GM12864 (cell line): ENCODE measurements at regions not wholly inside any gene's neighbourhood (a gene's known extent, or its start where the extent isn't known, plus 50 kb on each side); places are given as distances from the start of the nearest gene placed in this dataset.

ENCODE experiments used
- DNase-seq: peaks from one replicate; pipeline ENCODE4 v3.0.0-alpha.2; 2011; ENCODE audit warnings: low read depth
- H3K4me3 ChIP-seq: 2 replicates; pipeline ENCODE4 v1.5.1; 2011; ENCODE audit warnings: mild to moderate bottlenecking, low read depth, low read length, control low read depth
- TF ChIP-seq, protein P1 (sequence below): IDR thresholded peaks from 2 replicates; pipeline ENCODE4 v1.5.1; 2011; ENCODE audit warnings: low read depth, mild to moderate bottlenecking, moderate library complexity, low read length, control low read depth, inconsistent platforms; ENCODE audit errors: missing control alignments

DNA sequence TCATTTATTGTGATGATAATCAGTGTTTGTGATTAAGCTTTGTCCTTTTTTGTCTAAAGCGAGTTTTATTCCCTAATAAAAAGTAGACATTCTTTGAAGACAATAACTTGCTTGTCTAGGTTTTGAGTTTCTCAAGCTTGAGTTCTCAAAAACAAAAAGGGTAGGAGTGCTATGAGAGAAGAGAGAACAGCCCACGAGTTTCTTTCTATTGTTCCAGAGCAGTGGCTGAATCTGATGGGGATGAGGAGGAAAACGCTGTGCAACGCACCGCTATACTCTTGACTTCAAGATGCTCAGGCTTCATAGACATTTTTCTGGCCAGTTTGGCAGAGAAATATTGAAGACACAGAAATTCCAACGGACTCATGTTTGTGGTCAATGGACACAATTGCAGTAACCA is 669.8 kb upstream of the B3GALT2 start:
- TF ChIP-seq, protein P1, sequence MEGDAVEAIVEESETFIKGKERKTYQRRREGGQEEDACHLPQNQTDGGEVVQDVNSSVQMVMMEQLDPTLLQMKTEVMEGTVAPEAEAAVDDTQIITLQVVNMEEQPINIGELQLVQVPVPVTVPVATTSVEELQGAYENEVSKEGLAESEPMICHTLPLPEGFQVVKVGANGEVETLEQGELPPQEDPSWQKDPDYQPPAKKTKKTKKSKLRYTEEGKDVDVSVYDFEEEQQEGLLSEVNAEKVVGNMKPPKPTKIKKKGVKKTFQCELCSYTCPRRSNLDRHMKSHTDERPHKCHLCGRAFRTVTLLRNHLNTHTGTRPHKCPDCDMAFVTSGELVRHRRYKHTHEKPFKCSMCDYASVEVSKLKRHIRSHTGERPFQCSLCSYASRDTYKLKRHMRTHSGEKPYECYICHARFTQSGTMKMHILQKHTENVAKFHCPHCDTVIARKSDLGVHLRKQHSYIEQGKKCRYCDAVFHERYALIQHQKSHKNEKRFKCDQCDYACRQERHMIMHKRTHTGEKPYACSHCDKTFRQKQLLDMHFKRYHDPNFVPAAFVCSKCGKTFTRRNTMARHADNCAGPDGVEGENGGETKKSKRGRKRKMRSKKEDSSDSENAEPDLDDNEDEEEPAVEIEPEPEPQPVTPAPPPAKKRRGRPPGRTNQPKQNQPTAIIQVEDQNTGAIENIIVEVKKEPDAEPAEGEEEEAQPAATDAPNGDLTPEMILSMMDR: no peak
- DNase-seq: no peak
- no peak overlapping the region for H3K4me3 ChIP-seq

DNA sequence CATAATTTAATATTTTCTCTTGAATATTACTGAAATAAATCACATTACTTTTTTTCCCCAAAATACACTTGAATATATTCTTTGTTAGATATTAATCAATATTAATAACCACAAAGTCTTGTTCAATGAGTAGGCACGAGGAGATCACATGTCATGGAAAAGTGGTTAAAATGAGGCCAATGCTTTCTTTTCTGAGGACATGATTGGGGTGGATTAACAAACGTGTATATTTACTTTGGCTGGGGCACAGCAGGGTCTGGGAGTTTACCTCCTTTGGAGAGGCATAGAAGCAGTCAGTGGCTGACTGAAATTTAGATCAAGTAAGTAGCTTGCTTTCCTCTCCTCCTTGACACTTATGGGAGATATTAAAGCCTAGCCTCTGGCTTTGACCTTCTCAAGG is 664.3 kb upstream of the B3GALT2 start:
- no peak overlapping the region for H3K4me3 ChIP-seq
- TF ChIP-seq, protein P1: no peak
- DNase-seq: no peak

DNA sequence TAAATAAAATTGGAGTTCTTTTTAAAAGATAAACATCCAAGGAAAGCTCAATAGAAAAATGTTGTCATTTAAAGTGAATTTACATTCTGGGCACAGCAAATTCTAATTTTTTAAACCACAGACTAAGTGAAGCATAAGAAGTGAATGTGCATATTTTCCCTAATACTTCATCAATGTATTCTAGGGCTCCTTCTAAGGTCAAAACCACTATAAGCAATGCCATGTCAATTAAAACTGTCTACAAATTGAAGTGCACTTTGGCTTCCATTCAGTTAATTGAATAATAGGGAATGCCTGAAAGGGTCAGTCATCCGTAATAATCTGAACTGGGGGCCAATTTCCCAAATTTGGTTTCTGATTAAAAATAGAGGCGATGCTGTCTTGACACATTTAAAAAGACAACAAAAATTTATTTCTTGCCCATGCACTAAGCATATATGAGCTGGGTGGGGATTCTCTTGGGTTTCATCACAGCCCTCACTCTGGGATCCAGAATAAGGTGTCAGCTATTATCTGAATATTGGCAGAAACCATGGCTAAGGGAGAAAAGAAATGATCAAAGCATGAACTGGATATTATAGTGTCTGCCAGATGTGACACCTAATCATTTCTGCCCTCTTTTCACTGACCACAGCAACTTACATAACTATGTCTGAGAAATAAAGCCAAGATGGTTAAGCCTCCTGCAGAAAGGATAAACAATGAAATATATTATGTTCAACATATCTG is 660.6 kb upstream of the B3GALT2 start:
- TF ChIP-seq, protein P1: no peak
- no peak for DNase-seq
- H3K4me3 ChIP-seq: no peak overlapping the region

DNA sequence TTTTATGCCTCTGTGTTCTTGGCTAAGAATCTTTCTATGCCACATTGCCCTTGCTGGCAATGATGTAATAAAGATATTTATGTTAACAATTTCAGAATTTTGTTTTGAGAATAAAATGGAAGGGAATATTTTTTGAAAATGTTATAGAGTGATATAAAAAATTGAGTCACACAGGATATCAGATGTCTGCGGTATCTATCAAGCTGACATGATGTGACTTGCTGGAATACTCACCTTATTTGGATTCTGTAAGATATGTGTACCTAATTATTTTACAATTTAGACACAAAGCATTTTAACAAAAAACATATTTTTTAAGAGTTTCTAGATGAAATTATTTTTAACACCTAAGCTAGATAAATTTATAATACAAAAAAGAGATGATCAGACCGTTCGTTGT is 660.0 kb upstream of the B3GALT2 start:
- no peak overlapping the region for H3K4me3 ChIP-seq
- TF ChIP-seq, protein P1: no peak
- DNase-seq: no peak

DNA sequence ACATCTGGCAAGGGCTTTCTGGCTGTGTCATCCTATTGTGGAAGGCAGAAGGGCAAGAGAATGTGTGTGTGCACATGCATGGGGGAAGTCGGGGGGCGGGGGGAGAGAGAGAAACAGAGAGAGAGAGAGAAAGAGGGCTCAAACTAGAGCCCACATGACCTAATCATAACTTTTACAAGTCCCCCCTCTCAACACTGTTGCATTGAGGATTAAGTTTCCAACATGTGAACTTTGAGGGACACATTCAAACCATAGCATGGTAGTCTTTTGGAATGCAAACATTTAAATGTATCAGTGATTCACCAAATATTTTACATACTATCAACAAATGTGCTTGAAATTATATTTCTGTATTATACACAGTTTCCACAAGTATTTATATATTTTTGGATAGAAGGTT is 655.4 kb upstream of the B3GALT2 start:
- H3K4me3 ChIP-seq: no peak overlapping the region
- TF ChIP-seq, protein P1: no peak
- no peak for DNase-seq

DNA sequence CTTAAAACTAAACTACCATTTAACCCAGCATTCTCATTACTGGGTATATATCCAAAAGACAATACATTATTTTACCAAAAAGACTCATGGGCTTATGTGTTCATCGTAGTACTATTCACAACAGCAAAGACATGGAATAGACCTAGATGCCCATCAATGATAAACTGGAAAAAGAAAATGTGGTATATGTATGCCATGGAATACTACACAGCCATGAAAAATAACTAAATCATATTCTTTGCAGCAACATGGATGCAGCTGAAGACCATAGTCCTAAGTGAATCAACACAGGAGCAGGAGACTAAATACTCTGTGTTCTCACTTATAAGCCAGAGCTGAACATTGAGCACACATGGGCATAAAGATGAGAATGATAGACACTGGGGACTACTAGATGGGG is 645.1 kb upstream of the B3GALT2 start:
- TF ChIP-seq, protein P1: no peak
- DNase-seq: no peak
- H3K4me3 ChIP-seq: no peak overlapping the region

DNA sequence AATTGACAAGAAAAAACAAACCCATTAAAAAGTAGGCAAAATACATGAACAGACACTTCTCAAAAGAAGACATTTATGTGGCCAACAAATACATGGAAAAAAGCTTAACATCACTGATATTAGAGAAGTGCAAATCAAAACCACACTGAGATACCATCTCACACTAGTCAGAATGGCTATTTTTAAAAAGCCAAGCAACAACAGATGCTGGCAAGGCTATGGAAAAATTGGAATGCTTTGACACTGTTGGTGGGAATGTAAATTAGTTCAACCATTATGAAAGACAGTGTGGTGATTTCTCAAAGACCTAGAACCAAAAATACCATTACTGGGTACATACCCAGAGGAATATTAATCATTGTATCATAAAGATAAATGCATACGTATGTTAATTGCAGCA is 641.1 kb upstream of the B3GALT2 start:
- TF ChIP-seq, protein P1: no peak
- H3K4me3 ChIP-seq: no peak overlapping the region
- no peak for DNase-seq
